Fibroblast of lung (primary cell): ENCODE measurements at regions not wholly inside any gene's neighbourhood (a gene's known extent, or its start where the extent isn't known, plus 50 kb on each side); places are given as distances from the start of the nearest gene placed in this dataset.

Experiments
- DNase-seq, 2 donors: peaks; one replicate each; pipeline versions ENCODE4 v3.0.0 to v3.0.0-alpha.2; 2010; ENCODE audit warnings: low read depth in 2 of 2
- H2AFZ ChIP-seq: 2 replicates; pipeline ENCODE4 v1.5.1; 2012; ENCODE audit warnings: low read length, control low read depth, inconsistent platforms
- H3K27ac ChIP-seq: 2 replicates; pipeline ENCODE4 v1.5.1; 2011; ENCODE audit warnings: low read length, control low read depth; ENCODE audit not compliant: insufficient read depth
- H3K27me3 ChIP-seq: 2 replicates; pipeline ENCODE4 v1.5.1; 2011; ENCODE audit warnings: mild to moderate bottlenecking, low read length; ENCODE audit not compliant: control insufficient read depth, insufficient read depth
- H3K36me3 ChIP-seq: 2 replicates; pipeline ENCODE4 v1.5.1; 2011; ENCODE audit warnings: low read length; ENCODE audit not compliant: control insufficient read depth, insufficient read depth
- H3K4me1 ChIP-seq: 2 replicates; pipeline ENCODE4 v1.5.1; 2011; ENCODE audit warnings: low read length; ENCODE audit not compliant: control insufficient read depth, insufficient read depth; ENCODE audit errors: extremely low read depth
- H3K4me2 ChIP-seq: 2 replicates; pipeline ENCODE4 v1.5.1; 2011; ENCODE audit warnings: low read length, control low read depth; ENCODE audit not compliant: insufficient read depth; ENCODE audit errors: extremely low read depth
- H3K4me3 ChIP-seq, 4 experiments: fragments of 200-600 bp in 1 of 4; sonication (generic) in 1 of 4; replicated peaks in 1 of 4; 2 replicates each; pipeline ENCODE4 v1.5.1; 2011 to 2016; ENCODE audit warnings: low read length in 4 of 4, low read depth in 3 of 4, mild to moderate bottlenecking in 3 of 4, control low read depth in 2 of 4, inconsistent platforms in 1 of 4, mixed read lengths in 1 of 4; ENCODE audit not compliant: insufficient read depth in 1 of 4; ENCODE audit errors: control extremely low read depth in 1 of 4
- H3K79me2 ChIP-seq: 2 replicates; pipeline ENCODE4 v1.5.1; 2012; ENCODE audit warnings: mild to moderate bottlenecking, low read length, inconsistent platforms; ENCODE audit not compliant: control insufficient read depth, insufficient read depth
- H3K9ac ChIP-seq: 2 replicates; pipeline ENCODE4 v1.5.1; 2011; ENCODE audit warnings: mild to moderate bottlenecking, low read length, control low read depth; ENCODE audit not compliant: insufficient read depth
- H3K9me3 ChIP-seq: 2 replicates; pipeline ENCODE4 v1.5.1; 2012; ENCODE audit warnings: low read depth, low read length; ENCODE audit not compliant: control insufficient read depth, insufficient read depth
- H4K20me1 ChIP-seq: 2 replicates; pipeline ENCODE4 v1.5.1; 2011; ENCODE audit warnings: low read length; ENCODE audit not compliant: control insufficient read depth, insufficient read depth; ENCODE audit errors: extremely low read depth
- CTCF ChIP-seq, 2 donors: IDR thresholded peaks in 1 of 2; conservative IDR thresholded peaks in 1 of 2; 1 replicate in 1 of 2; 2 replicates in 1 of 2; pipeline ENCODE4 v1.5.1; 2011 to 2012; ENCODE audit warnings: low read length in 2 of 2, control low read depth in 1 of 2, inconsistent platforms in 1 of 2, low read depth in 1 of 2, mild to moderate bottlenecking in 1 of 2
- EZH2 ChIP-seq: IDR thresholded peaks from 2 replicates; pipeline ENCODE4 v1.5.1; 2012; ENCODE audit warnings: low read length, control low read depth, mild to moderate bottlenecking; ENCODE audit errors: missing control alignments

DNA sequence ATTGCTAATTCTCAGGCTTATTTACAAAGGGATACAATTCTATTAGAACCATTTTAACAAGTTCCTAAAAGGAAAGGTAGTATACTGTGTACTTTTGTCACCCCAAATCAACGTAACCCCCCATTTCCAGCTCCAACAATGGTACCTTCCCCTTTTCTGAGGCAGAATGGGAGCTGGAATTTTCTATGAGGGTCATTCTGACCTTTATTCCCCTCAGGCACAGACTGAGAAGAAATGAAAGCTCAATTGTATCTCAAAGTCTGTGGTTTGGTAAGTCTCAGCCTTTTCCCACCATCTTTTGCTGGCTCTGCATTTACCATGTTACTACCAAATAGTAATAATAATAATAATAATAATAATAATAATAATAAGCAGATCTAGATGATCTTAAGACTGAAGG is 571.0 kb downstream of the RNF144B start:
- Histone ChIP-seq H3K27me3 (no peaks in the 10 kb centered on the region), H3K27ac (no peak overlapping the region), H2AFZ (no peak overlapping the region), H3K36me3 (no peaks in the 10 kb centered on the region), H3K4me3 (no peak overlapping the region), H3K79me2 (no peaks in the 10 kb centered on the region), H3K9ac (no peak overlapping the region), H4K20me1 (no peaks in the 10 kb centered on the region), H3K4me2 (no peak overlapping the region), H3K9me3 (no peaks in the 10 kb centered on the region), H3K4me1 (no peaks in the 10 kb centered on the region)
- TF ChIP-seq EZH2 (no peak), CTCF (conservative IDR thresholded peaks at IDR 0.05 in 1 of 2, IDR thresholded peaks at IDR 0.05 in 1 of 2; ENCODE audit: low read depth in 1 of 2, low read length in 2 of 2) (no peak)
- no peak for DNase-seq

- no peak for DNase-seq
- H3K4me2 ChIP-seq, result no peak overlapping the region
Observed at GRCh38 chr6:18961566-18961965, 574.4 kb downstream of the RNF144B start.

GRCh38 chr6:18962361-18962905 is 575.3 kb downstream of the RNF144B start:
- Histone ChIP-seq H3K27me3 (no peaks in the 10 kb centered on the region), H4K20me1 (no peaks in the 10 kb centered on the region), H3K36me3 (no peaks in the 10 kb centered on the region), H3K4me1 (no peaks in the 10 kb centered on the region), H3K9ac (no peak overlapping the region), H2AFZ (no peak overlapping the region), H3K9me3 (no peaks in the 10 kb centered on the region), H3K4me3 (no peak overlapping the region), H3K27ac (no peak overlapping the region), H3K4me2 (no peak overlapping the region), H3K79me2 (no peaks in the 10 kb centered on the region)
- TF ChIP-seq EZH2, result no peak
- no peak for TF ChIP-seq CTCF (conservative IDR thresholded peaks at IDR 0.05 in 1 of 2, IDR thresholded peaks at IDR 0.05 in 1 of 2; ENCODE audit: low read depth in 1 of 2, low read length in 2 of 2)
- DNase-seq, result no peak

More at GRCh38 chr6:18961566-18961965, 574.4 kb downstream of the RNF144B start:
- H4K20me1 ChIP-seq, result no peaks in the 10 kb centered on the region
- H3K79me2 ChIP-seq, result no peaks in the 10 kb centered on the region
- no peaks in the 10 kb centered on the region for H3K4me1 ChIP-seq
- H3K27me3 ChIP-seq, result no peaks in the 10 kb centered on the region
- H2AFZ ChIP-seq, result no peak overlapping the region
- TF ChIP-seq EZH2 (no peak), CTCF (conservative IDR thresholded peaks at IDR 0.05 in 1 of 2, IDR thresholded peaks at IDR 0.05 in 1 of 2; ENCODE audit: low read depth in 1 of 2, low read length in 2 of 2) (no peak)
- no peak overlapping the region for H3K9ac ChIP-seq
- H3K27ac ChIP-seq, result no peak overlapping the region
- H3K4me3 ChIP-seq, result no peak overlapping the region
- no peaks in the 10 kb centered on the region for H3K36me3 ChIP-seq
- no peaks in the 10 kb centered on the region for H3K9me3 ChIP-seq
